Ishikawa (cell line): ENCODE measurements at regions not wholly inside any gene's neighbourhood (a gene's known extent, or its start where the extent isn't known, plus 50 kb on each side); places are given as distances from the start of the nearest gene placed in this dataset.

Source experiments
- CEBPB ChIP-seq: IDR thresholded peaks from 2 replicates; pipeline ENCODE4 v1.6.1; 2012
- CREB1 ChIP-seq: IDR thresholded peaks from 2 replicates; pipeline ENCODE4 v1.6.1; 2012; ENCODE audit warnings: low read depth
- EGR1 ChIP-seq: IDR thresholded peaks from 2 replicates; pipeline ENCODE4 v1.6.1; 2012
- EP300 ChIP-seq: IDR thresholded peaks from 2 replicates; pipeline ENCODE4 v1.6.1; 2012; ENCODE audit warnings: borderline replicate concordance
- FOXM1 ChIP-seq: IDR thresholded peaks from 2 replicates; pipeline ENCODE4 v1.6.1; 2012; ENCODE audit warnings: low read depth, borderline replicate concordance
- NFIC ChIP-seq: IDR thresholded peaks from 2 replicates; pipeline ENCODE4 v1.6.1; 2012
- RAD21 ChIP-seq: IDR thresholded peaks from 2 replicates; pipeline ENCODE4 v1.6.1; 2012; ENCODE audit warnings: low read depth
- TAF1 ChIP-seq: IDR thresholded peaks from 2 replicates; pipeline ENCODE4 v1.6.1; 2012; ENCODE audit warnings: low read depth, mild to moderate bottlenecking
- TCF12 ChIP-seq: IDR thresholded peaks from 2 replicates; pipeline ENCODE4 v1.6.1; 2012; ENCODE audit warnings: low read depth
- TEAD4 ChIP-seq: IDR thresholded peaks from 2 replicates; pipeline ENCODE4 v1.6.1; 2012
- YY1 ChIP-seq: IDR thresholded peaks from 2 replicates; pipeline ENCODE4 v1.6.1; 2012; ENCODE audit warnings: low read depth
- ZBTB7A ChIP-seq: IDR thresholded peaks from 2 replicates; pipeline ENCODE4 v1.6.1; 2012; ENCODE audit warnings: low read depth
- TF ChIP-seq, protein P1 (sequence below): IDR thresholded peaks from 2 replicates; pipeline ENCODE4 v1.6.1; 2012
- TF ChIP-seq, protein P2 (sequence below): IDR thresholded peaks from 2 replicates; pipeline ENCODE4 v1.6.1; 2012; ENCODE audit warnings: low read depth, mild to moderate bottlenecking
- TF ChIP-seq, protein P3 (sequence below): IDR thresholded peaks from 2 replicates; pipeline ENCODE4 v1.6.1; 2012

DNA sequence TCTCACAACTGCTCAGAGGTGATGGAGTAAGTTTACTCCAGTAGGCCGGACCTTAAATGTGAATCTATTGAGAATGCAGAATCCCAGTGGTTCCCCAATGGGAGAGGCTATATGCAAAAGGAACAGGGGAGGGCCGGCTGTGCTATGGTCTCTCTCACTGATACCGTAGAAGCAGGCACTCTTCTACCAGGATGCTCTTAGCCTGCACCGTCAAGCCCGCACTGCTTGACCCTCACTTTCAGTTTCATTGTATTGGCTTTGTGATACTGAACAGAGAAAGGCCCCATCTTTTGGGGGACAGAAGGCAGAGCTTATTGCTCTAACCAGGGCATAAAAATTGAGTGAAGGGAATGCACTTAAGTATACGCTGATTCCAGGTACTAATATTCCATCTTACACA lies 615.0 kb upstream of the RGMB start:
- TF ChIP-seq RAD21 (no peak), NFIC (no peak), CEBPB (no peak), EGR1 (no peak), FOXM1 (no peak), TCF12 (no peak), TEAD4 (no peak), YY1 (no peak), CREB1 (no peak), ZBTB7A (no peak), TAF1 (no peak), EP300 (no peak)
- TF ChIP-seq, protein P1, sequence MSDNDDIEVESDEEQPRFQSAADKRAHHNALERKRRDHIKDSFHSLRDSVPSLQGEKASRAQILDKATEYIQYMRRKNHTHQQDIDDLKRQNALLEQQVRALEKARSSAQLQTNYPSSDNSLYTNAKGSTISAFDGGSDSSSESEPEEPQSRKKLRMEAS: no peak
- TF ChIP-seq, protein P2, sequence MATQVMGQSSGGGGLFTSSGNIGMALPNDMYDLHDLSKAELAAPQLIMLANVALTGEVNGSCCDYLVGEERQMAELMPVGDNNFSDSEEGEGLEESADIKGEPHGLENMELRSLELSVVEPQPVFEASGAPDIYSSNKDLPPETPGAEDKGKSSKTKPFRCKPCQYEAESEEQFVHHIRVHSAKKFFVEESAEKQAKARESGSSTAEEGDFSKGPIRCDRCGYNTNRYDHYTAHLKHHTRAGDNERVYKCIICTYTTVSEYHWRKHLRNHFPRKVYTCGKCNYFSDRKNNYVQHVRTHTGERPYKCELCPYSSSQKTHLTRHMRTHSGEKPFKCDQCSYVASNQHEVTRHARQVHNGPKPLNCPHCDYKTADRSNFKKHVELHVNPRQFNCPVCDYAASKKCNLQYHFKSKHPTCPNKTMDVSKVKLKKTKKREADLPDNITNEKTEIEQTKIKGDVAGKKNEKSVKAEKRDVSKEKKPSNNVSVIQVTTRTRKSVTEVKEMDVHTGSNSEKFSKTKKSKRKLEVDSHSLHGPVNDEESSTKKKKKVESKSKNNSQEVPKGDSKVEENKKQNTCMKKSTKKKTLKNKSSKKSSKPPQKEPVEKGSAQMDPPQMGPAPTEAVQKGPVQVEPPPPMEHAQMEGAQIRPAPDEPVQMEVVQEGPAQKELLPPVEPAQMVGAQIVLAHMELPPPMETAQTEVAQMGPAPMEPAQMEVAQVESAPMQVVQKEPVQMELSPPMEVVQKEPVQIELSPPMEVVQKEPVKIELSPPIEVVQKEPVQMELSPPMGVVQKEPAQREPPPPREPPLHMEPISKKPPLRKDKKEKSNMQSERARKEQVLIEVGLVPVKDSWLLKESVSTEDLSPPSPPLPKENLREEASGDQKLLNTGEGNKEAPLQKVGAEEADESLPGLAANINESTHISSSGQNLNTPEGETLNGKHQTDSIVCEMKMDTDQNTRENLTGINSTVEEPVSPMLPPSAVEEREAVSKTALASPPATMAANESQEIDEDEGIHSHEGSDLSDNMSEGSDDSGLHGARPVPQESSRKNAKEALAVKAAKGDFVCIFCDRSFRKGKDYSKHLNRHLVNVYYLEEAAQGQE: no peak
- TF ChIP-seq, protein P3, sequence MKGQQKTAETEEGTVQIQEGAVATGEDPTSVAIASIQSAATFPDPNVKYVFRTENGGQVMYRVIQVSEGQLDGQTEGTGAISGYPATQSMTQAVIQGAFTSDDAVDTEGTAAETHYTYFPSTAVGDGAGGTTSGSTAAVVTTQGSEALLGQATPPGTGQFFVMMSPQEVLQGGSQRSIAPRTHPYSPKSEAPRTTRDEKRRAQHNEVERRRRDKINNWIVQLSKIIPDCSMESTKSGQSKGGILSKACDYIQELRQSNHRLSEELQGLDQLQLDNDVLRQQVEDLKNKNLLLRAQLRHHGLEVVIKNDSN: no peak

DNA sequence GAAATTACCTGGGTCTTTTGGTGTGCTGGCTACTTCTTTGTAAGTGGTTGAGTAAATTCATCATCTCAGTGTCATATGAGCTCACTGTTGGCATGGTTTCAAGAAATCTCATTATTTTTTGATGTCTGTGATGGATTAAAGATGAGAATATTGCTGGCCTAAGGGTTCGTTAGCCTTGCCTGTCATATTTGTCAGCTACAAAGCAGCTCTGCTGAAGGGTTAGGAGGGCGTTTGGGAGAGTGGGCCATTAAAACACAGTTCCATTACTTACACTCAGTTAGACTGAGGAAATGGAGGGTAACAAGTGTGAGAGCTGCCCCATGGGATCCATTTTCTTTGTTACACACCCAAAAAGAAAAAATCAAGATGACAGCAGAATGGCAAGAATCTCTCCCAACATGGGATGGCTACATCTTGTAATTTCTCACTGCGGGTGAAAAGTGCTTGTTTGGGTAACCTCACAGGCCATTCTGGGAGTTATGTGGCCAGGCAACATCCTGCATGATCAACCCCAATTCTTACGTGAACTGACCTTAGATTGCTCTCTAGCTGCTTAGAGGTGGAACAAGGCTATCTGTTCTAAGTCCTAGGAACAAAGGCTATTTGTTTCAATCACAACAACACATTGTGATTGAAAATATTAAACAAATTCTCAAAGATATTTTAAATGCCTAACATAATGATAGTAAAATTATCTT lies 609.5 kb upstream of the RGMB start:
- TF ChIP-seq ZBTB7A: no peak
- no peak for TF ChIP-seq EP300
- no peak for TF ChIP-seq TEAD4
- TF ChIP-seq RAD21: no peak
- TF ChIP-seq, protein P3: no peak
- no peak for TF ChIP-seq CEBPB
- no peak for TF ChIP-seq NFIC
- no peak for TF ChIP-seq YY1
- no peak for TF ChIP-seq TCF12
- TF ChIP-seq CREB1: no peak
- TF ChIP-seq EGR1: no peak
- TF ChIP-seq, protein P2: no peak
- no peak for TF ChIP-seq FOXM1
- TF ChIP-seq, protein P1: no peak
- TF ChIP-seq TAF1: no peak

DNA sequence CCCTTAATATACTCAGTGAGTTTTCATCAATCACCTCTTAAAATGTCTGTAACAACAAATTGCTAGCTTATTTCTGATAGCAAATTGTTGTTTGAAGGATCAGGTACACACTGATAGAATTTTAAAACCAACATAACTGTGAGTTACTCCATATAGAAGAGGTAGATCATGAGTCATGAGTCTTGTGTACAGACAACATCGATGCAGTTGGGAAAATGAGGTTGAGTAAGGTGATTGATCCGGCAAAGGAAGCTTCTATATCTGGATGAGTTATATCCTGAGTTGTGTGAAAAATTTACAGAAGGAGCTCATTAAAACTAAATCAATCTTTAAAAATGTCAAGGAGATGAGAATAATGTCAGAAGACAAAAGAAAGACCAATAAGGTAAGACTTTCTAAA lies 604.6 kb upstream of the RGMB start:
- TF ChIP-seq, protein P1: no peak
- TF ChIP-seq ZBTB7A (no peak), YY1 (no peak), RAD21 (no peak)
- TF ChIP-seq, protein P3: no peak

DNA sequence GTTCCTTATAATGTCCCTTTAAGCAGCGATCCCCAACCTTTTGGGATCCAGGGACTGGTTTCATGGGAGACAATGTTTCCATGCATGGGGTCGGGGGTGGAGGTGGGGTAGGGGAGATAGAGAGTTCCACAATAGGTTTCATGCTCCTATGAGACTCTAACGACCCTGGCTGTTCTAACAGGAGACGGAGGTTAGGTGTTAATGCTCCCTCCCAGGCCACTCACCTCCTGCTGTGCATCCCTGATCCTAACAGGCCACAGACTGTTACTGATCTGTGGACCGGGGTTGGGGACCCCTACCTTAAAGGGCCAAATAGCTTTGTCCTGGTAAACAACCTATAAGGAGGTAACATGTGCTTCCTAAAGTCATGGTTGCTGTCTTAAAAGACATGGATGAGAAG lies 602.5 kb upstream of the RGMB start:
- TF ChIP-seq YY1: no peak
- TF ChIP-seq CEBPB: no peak
- no peak for TF ChIP-seq FOXM1
- TF ChIP-seq ZBTB7A: no peak
- TF ChIP-seq, protein P3: no peak
- no peak for TF ChIP-seq EP300
- TF ChIP-seq TCF12: no peak
- no peak for TF ChIP-seq CREB1
- TF ChIP-seq RAD21: no peak
- no peak for TF ChIP-seq TAF1
- TF ChIP-seq EGR1: no peak
- TF ChIP-seq TEAD4: no peak
- TF ChIP-seq, protein P1: no peak
- no peak for TF ChIP-seq NFIC
- TF ChIP-seq, protein P2: no peak
